Prostate gland (tissue), 2 donors: ENCODE measurements at regions not wholly inside any gene's neighbourhood (a gene's known extent, or its start where the extent isn't known, plus 50 kb on each side); places are given as distances from the start of the nearest gene placed in this dataset.

Source experiments
- DNase-seq: peaks from one replicate; pipeline ENCODE4 v3.0.0-alpha.2; 2019; ENCODE audit warnings: low spot score
- H3K27ac ChIP-seq, 2 donors: fragments of 200-600 bp; sonication (generic); 2 replicates each; pipeline ENCODE4 v1.5.1; 2017 to 2019
- H3K27me3 ChIP-seq: fragments of 200-600 bp; sonication (generic); replicated peaks from 2 replicates; pipeline ENCODE4 v1.5.1; 2019; ENCODE audit not compliant: insufficient read depth
- H3K36me3 ChIP-seq, 2 donors: fragments of 200-600 bp; sonication (generic); 1 replicate in 1 of 2; 2 replicates in 1 of 2; pipeline versions ENCODE4 v1.5.1 to v1.8.1; 2017 to 2019
- H3K4me1 ChIP-seq: fragments of 200-600 bp; sonication (generic); replicated peaks from 2 replicates; pipeline ENCODE4 v1.5.1; 2019
- H3K4me3 ChIP-seq, 2 donors: fragments of 200-600 bp; sonication (generic); 2 replicates each; pipeline ENCODE4 v1.5.1; 2017 to 2019
- H3K9me3 ChIP-seq: fragments of 200-600 bp; sonication (generic); 2 replicates; pipeline ENCODE4 v1.5.1; 2017
- CTCF ChIP-seq, 4 experiments: fragments of 200-600 bp in 2 of 4; fragments of 450-650 bp in 2 of 4; sonication (generic) in 2 of 4; IDR thresholded peaks; 1 replicate in 3 of 4; 2 replicates in 1 of 4; pipeline ENCODE4 v1.5.1; 2016 to 2019; ENCODE audit warnings: antibody characterized with exemption in 4 of 4, mild to moderate bottlenecking in 2 of 4, moderate library complexity in 2 of 4
- POLR2A ChIP-seq: fragments of 450-650 bp; IDR thresholded peaks from one replicate; pipeline ENCODE4 v1.6.1; 2016; ENCODE audit warnings: antibody characterized with exemption, mild to moderate bottlenecking
- POLR2AphosphoS5 ChIP-seq: sonication (generic); formaldehyde crosslinking; IDR thresholded peaks from one replicate; pipeline ENCODE4 v1.6.1; 2017; ENCODE audit warnings: antibody characterized with exemption
- WGBS: methylation state at CpG from one replicate; pipeline ENCODE4 v1.1.5; 2018; 5-methylcytosine and 5-hydroxymethylcytosine counted together
- intact Hi-C: fragments of 100-400 bp; cut with DNase I; formaldehyde crosslinking; loops from one replicate; pipeline ENCODE4 v1.14.2; 2022

DNA sequence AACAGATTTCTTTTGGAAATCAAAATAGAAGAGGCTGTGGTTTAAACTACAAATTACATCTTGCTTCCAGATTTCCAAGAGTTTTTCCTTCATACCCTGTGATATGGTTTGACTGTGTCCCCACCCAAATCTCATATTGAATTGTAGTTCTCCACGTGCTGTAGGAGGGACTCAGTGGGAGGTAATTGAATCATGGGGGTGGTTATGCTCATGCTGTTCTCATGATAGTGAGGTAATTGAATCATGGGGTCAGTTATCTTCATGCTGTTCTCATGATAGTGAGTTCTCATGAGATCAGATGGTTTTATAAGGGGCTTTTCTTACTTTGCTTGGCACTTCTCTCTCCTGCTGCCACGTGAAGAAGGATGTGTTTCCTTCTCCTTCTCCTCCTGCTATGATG, 687.0 kb upstream of the ZNF608 start:
- no peak for TF ChIP-seq POLR2A
- Histone ChIP-seq H3K27ac (no peak overlapping the region), H3K9me3 (no peaks in the 10 kb centered on the region), H3K27me3 (no peaks in the 10 kb centered on the region), H3K4me1 (no peaks in the 10 kb centered on the region), H3K36me3 (no peaks in the 10 kb centered on the region), H3K4me3 (no peak overlapping the region)
- no peak for DNase-seq
- intact Hi-C loops = no loop called here
- WGBS = 68% methylated on average over 2 of the region's 2 CpGs

- no peaks in the 10 kb centered on the region for H3K36me3 ChIP-seq
- no peak overlapping the region for H3K4me3 ChIP-seq
- no peak for TF ChIP-seq POLR2AphosphoS5
- TF ChIP-seq CTCF (IDR thresholded peaks at IDR 0.05) = no peak
- no peak for TF ChIP-seq POLR2A
- H3K4me1 ChIP-seq = no peaks in the 10 kb centered on the region
- H3K27ac ChIP-seq = no peak overlapping the region
- DNase-seq = no peak
- no peaks in the 10 kb centered on the region for H3K9me3 ChIP-seq
- intact Hi-C loops = no loop called here
- H3K27me3 ChIP-seq = no peaks in the 10 kb centered on the region
These were observed 692.8 kb upstream of the ZNF608 start for GRCh38 chr5:125439243-125439642.

DNA sequence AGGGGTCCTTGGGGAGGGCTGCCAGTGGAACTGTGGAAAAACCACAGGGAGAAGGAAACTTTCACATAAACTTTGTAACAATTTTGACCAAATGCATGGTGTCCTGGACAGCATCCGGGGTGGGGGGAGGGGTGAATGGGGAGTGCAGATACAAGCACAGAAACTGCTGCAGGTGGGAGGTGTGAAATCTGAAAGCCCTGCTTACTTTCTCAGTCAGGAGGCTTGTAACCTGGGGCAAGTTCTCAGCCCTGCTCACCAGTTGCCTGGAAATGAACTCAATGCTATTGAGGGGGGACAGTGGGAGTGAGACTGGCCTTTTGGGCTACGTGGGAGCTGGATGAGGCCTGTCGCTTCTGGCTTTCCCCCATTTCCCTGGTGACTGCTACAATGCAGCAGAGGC, 694.5 kb upstream of the ZNF608 start:
- 91% methylated on average over 3 of the region's 3 CpGs for WGBS
- H3K27ac ChIP-seq = no peak overlapping the region
- H3K9me3 ChIP-seq = no peaks in the 10 kb centered on the region
- H3K4me1 ChIP-seq = no peaks in the 10 kb centered on the region
- intact Hi-C loops = no loop called here
- no peaks in the 10 kb centered on the region for H3K27me3 ChIP-seq
- no peaks in the 10 kb centered on the region for H3K36me3 ChIP-seq
- TF ChIP-seq POLR2AphosphoS5 = no peak
- no peak overlapping the region for H3K4me3 ChIP-seq
- DNase-seq = no peak

- Histone ChIP-seq H3K27ac (no peak overlapping the region), H3K27me3 (no peaks in the 10 kb centered on the region), H3K9me3 (no peaks in the 10 kb centered on the region), H3K4me3 (no peak overlapping the region), H3K4me1 (no peaks in the 10 kb centered on the region), H3K36me3 (no peaks in the 10 kb centered on the region)
- TF ChIP-seq POLR2A (no peak), POLR2AphosphoS5 (no peak)
- intact Hi-C loops = no loop called here
- no peak for DNase-seq
- 43% methylated on average over 3 of the region's 3 CpGs for WGBS
These were observed 700.5 kb upstream of the ZNF608 start for GRCh38 chr5:125446986-125447385.

GRCh38 chr5:125450771-125451170, 704.3 kb upstream of the ZNF608 start:
- no peak overlapping the region for H3K4me3 ChIP-seq
- no peaks in the 10 kb centered on the region for H3K9me3 ChIP-seq
- no peak for DNase-seq
- no peaks in the 10 kb centered on the region for H3K36me3 ChIP-seq
- no peaks in the 10 kb centered on the region for H3K4me1 ChIP-seq
- no peaks in the 10 kb centered on the region for H3K27me3 ChIP-seq
- TF ChIP-seq POLR2AphosphoS5 (no peak), POLR2A (no peak), CTCF (IDR thresholded peaks at IDR 0.05) (no peak)
- no peak overlapping the region for H3K27ac ChIP-seq
- intact Hi-C loops = no loop called here
- 85% methylated on average over 2 of the region's 2 CpGs for WGBS

- Histone ChIP-seq H3K27ac (no peak overlapping the region), H3K27me3 (no peaks in the 10 kb centered on the region), H3K4me1 (no peaks in the 10 kb centered on the region), H3K4me3 (no peak overlapping the region), H3K36me3 (no peaks in the 10 kb centered on the region), H3K9me3 (no peaks in the 10 kb centered on the region)
- intact Hi-C loops = no loop called here
- no peak for TF ChIP-seq POLR2AphosphoS5
- no peak for TF ChIP-seq POLR2A
- no peak for TF ChIP-seq CTCF (IDR thresholded peaks at IDR 0.05)
- DNase-seq = no peak
These were observed 705.2 kb upstream of the ZNF608 start for GRCh38 chr5:125451622-125452021.
